Heart left ventricle (tissue), 16 donors: ENCODE measurements at regions not wholly inside any gene's neighbourhood (a gene's known extent, or its start where the extent isn't known, plus 50 kb on each side); places are given as distances from the start of the nearest gene placed in this dataset.
A peak's percentile ranks its signal among the peaks of the same experiment; 100 is the strongest.
"Not testable (repeated sequence)": the region's sequence is repeated elsewhere in the genome, so short reads cannot be mapped to it uniquely, and the experiment has no call there.

Experiments
- ATAC-seq, 4 donors: fragments of 200-7000 bp; cut with Tn5 transposase; one replicate each; pipeline ENCODE4 v1.9.1; 2020 to 2022; ENCODE audit warnings: moderate library complexity in 4 of 4, mild to moderate bottlenecking in 3 of 4, moderate number of reproducible peaks in 1 of 4
- DNase-seq, 5 donors: peaks; one replicate each; pipeline ENCODE4 v3.0.0-alpha.2; 2020
- H3K27ac ChIP-seq, 12 donors: fragments of 200-600 bp; sonication (generic) in 4 of 12; one replicate each; pipeline versions ENCODE4 v1.5.0 to v1.8.0; 2016 to 2022; ENCODE audit warnings: mild to moderate bottlenecking in 2 of 12
- H3K27me3 ChIP-seq, 9 donors: fragments of 200-600 bp; sonication (generic) in 2 of 9; one replicate each; pipeline versions ENCODE4 v1.5.1 to v1.8.0; 2016 to 2022; ENCODE audit warnings: mild to moderate bottlenecking in 3 of 9
- H3K36me3 ChIP-seq, 9 donors: fragments of 200-600 bp; sonication (generic) in 2 of 9; one replicate each; pipeline versions ENCODE4 v1.5.0 to v1.8.0; 2018 to 2022; ENCODE audit warnings: mild to moderate bottlenecking in 2 of 9
- H3K4me1 ChIP-seq, 12 donors: fragments of 200-600 bp; sonication (generic) in 4 of 12; one replicate each; pipeline versions ENCODE4 v1.5.0 to v1.8.0; 2016 to 2022; ENCODE audit warnings: mild to moderate bottlenecking in 3 of 12
- H3K4me3 ChIP-seq, 12 donors: fragments of 200-600 bp; sonication (generic) in 4 of 12; one replicate each; pipeline versions ENCODE4 v1.5.0 to v1.8.0; 2017 to 2022; ENCODE audit warnings: mild to moderate bottlenecking in 9 of 12, moderate library complexity in 4 of 12
- H3K9me3 ChIP-seq, 12 donors: fragments of 200-600 bp; sonication (generic) in 4 of 12; one replicate each; pipeline versions ENCODE4 v1.5.0 to v1.8.0; 2016 to 2022; ENCODE audit warnings: mild to moderate bottlenecking in 1 of 12
- POLR2A ChIP-seq, 2 donors: fragments of 450-650 bp; IDR thresholded peaks; one replicate each; pipeline ENCODE4 v1.6.1; 2017; ENCODE audit warnings: antibody characterized with exemption in 2 of 2, mild to moderate bottlenecking in 2 of 2, moderate library complexity in 2 of 2
- WGBS, 4 donors: extraction: QIAGEN DNeasy Blood & Tissue Kit in 2 of 4; methylation state at CpG; one replicate each; pipeline versions ENCODE4 v1.1.5 to v1.1.7; 2013 to 2018; 5-methylcytosine and 5-hydroxymethylcytosine counted together
- intact Hi-C, 10 donors: fragments of 100-400 bp; cut with DNase I; formaldehyde crosslinking; loops; one replicate each; pipeline versions ENCODE4 v1.11.1 to v1.14.2; 2022
- TF ChIP-seq, protein P1 (sequence below), 12 donors: fragments of 200-600 bp; sonication (generic) in 4 of 12; IDR thresholded peaks; one replicate each; pipeline versions ENCODE4 v1.5.0 to v1.8.0; 2018 to 2022; ENCODE audit warnings: antibody characterized with exemption in 12 of 12, mild to moderate bottlenecking in 5 of 12
- donor health status: ischemic (EF 13 %, LVEDD 7.1; RV severe dilation, severe dysfunction).
- donor health status: healthy with polysubstance abuse.
- donor health status: DM: no; HTN: yes; CAD: no.
- donor health status: DM: no; HTN: no; CAD: no.
- donor health status: ischemic (EF 25% LVEDD 6.9; RV normal size, moderate dysfunction).
- donor health status: ischemic (EF 25% LVEDD 5.7; RV mildly dilated, moderate dysfunction).
- donor health status: healthy.
- donor health status: DM: yes; HTN: yes; CAD: no.
- donor health status: ischemic (EF 35%, LVEDD 5.7; RV mildly dilated, moderate dysfunction).
- donor health status: nonischemic (EF 11% LVEDD 7.7; RV severe dilation, severe dysfunction).
- donor health status: DM: yes; HTN: yes; CAD: no.
- donor health status: PGD.
- donor health status: ischemic (EF 29% LVEDD 5.4; RV normal size, mild dysfunction).
- donor health status: nonischemic (EF 23%, LVEDD 6.1; RV moderate dilation, normal function).

DNA sequence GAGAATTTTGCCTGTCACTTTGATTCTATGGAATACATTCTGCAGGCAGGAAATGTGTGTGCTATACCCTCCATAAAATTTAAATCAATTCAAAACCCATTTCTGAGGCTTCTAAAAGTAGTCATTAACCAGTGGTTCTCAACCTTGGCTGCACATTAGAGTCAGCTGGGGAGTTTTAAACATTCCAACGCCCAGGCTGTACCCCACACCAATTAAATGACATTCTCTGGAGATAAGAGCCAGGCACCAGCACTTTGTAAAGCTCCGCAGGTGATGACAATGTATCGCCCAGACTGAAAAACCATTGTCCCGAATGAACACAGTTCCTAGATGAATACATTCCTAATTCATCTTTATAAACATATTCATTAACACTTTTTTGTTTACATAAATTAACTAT is 110.6 kb upstream of the MB21D2 start:
- Histone ChIP-seq H3K27ac (no peak overlapping the region), H3K9me3 (no peaks in the 10 kb centered on the region), H3K4me3 (no peak overlapping the region), H3K4me1 (no peaks in the 10 kb centered on the region), H3K27me3 (no peaks in the 10 kb centered on the region), H3K36me3 (no peaks in the 10 kb centered on the region)
- TF ChIP-seq, protein P1, sequence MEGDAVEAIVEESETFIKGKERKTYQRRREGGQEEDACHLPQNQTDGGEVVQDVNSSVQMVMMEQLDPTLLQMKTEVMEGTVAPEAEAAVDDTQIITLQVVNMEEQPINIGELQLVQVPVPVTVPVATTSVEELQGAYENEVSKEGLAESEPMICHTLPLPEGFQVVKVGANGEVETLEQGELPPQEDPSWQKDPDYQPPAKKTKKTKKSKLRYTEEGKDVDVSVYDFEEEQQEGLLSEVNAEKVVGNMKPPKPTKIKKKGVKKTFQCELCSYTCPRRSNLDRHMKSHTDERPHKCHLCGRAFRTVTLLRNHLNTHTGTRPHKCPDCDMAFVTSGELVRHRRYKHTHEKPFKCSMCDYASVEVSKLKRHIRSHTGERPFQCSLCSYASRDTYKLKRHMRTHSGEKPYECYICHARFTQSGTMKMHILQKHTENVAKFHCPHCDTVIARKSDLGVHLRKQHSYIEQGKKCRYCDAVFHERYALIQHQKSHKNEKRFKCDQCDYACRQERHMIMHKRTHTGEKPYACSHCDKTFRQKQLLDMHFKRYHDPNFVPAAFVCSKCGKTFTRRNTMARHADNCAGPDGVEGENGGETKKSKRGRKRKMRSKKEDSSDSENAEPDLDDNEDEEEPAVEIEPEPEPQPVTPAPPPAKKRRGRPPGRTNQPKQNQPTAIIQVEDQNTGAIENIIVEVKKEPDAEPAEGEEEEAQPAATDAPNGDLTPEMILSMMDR (IDR thresholded peaks at IDR 0.05), result no peak
- no peak for TF ChIP-seq POLR2A (IDR thresholded peaks at IDR 0.05)
- ATAC-seq (peak in 1 of 4 donors; percentile 55), DNase-seq (no peak)
- WGBS, 4 donors, result 39 to 48% (median 45%) methylated on average over 4 of the region's 4 CpGs
- intact Hi-C loops, result no loop called here

DNA sequence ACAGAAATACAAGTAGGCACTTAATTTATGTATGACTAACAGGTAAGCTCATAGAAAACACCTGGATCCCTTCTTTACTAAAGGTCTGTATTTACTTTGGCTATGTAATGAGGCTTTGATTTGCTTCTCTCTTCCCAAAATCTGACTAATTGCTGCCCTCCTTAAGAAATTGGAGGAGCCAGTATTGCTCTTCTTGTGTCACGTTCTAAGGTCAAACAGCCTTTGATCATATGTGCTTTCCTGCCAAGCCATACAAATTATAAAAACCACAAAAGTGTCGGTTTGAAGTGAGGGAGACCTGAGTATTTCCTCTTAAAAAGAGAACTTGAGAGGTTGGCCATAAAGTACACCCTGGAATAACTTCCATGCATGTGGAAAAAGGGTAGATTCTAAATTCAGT is 112.1 kb upstream of the MB21D2 start:
- intact Hi-C loops, result loop anchor here in 2 of 10 donors (5.0 to 10.0 kb wide), 2 partner anchors 105 to 533 kb away; no protein-coding TSS in a partner anchor
- H3K27me3 ChIP-seq, result no peaks in the 10 kb centered on the region

DNA sequence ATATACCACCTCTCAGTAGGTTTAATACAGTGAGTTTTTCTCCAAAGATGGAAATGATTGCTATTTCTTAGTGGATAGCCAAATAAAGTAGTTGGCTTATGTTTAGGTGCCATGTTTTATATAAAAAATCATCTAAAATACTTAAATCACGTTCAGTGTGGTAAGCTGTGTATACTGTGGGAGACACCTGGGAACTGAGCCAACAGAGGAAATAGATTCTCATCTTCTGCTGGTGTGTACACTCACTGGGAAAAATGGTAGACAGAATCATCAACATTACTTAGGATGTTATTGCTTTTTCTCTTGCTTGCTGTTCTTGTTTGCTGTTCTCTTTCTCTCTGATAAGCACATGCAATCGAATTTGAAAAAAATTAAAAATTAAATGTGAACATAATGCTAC is 112.6 kb upstream of the MB21D2 start:
- Histone ChIP-seq H3K4me1 (no peaks in the 10 kb centered on the region), H3K27me3 (no peaks in the 10 kb centered on the region), H3K36me3 (no peaks in the 10 kb centered on the region), H3K9me3 (no peaks in the 10 kb centered on the region), H3K4me3 (no peak overlapping the region), H3K27ac (no peak overlapping the region)
- WGBS, 4 donors, result 43 to 57% (median 51%) methylated on average over 2 of the region's 2 CpGs
- DNase-seq (no peak), ATAC-seq (no peak)
- intact Hi-C loops, result loop anchor here in 2 of 10 donors (5.0 to 10.0 kb wide), 2 partner anchors 105 to 532 kb away; no protein-coding TSS in a partner anchor
- no peak for TF ChIP-seq POLR2A (IDR thresholded peaks at IDR 0.05)

More for the DNA sequence above, 112.1 kb upstream of the MB21D2 start:
- no peak overlapping the region for H3K4me3 ChIP-seq
- TF ChIP-seq, protein P1 (IDR thresholded peaks at IDR 0.05), result no peak
- no peak for TF ChIP-seq POLR2A (IDR thresholded peaks at IDR 0.05)
- no peaks in the 10 kb centered on the region for H3K9me3 ChIP-seq
- H3K36me3 ChIP-seq, result no peaks in the 10 kb centered on the region
- DNase-seq (no peak), ATAC-seq (no peak)
- no peak overlapping the region for H3K27ac ChIP-seq
- 55 to 71% (median 62%) methylated on average over 2 of the region's 2 CpGs for WGBS, 4 donors
- no peaks in the 10 kb centered on the region for H3K4me1 ChIP-seq

DNA sequence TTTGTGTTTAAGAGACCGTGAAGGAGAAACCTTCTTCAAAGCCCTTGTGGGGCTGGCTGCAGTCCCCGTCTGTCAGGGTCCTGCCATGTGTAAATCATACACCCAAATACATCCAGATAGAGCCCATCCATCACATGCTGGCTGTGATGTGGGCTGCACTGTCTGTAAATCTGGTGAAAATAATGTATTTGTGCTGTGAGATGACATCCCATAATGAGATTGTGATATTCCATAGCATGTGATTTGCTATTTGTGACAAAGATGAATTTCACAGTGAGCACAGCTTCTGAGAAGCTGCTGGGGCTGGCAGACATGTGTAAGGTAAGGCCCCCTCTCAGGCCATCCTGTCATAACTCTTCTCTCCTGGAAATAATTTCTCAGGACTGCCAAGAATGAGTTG is 114.3 kb upstream of the MB21D2 start:
- WGBS, 4 donors, result 77 to 94% (median 86%) methylated on average over 2 of the region's 2 CpGs
- Histone ChIP-seq H3K9me3 (no peaks in the 10 kb centered on the region), H3K27ac (no peak overlapping the region), H3K27me3 (no peaks in the 10 kb centered on the region), H3K4me1 (no peaks in the 10 kb centered on the region), H3K36me3 (no peaks in the 10 kb centered on the region), H3K4me3 (no peak overlapping the region)
- intact Hi-C loops, result loop anchor here in 2 of 10 donors (5.0 to 10.0 kb wide), 2 partner anchors 107 to 530 kb away; no protein-coding TSS in a partner anchor
- TF ChIP-seq POLR2A (IDR thresholded peaks at IDR 0.05), result no peak
- TF ChIP-seq, protein P1 (IDR thresholded peaks at IDR 0.05), result no peak
- DNase-seq (no peak), ATAC-seq (no peak)

DNA sequence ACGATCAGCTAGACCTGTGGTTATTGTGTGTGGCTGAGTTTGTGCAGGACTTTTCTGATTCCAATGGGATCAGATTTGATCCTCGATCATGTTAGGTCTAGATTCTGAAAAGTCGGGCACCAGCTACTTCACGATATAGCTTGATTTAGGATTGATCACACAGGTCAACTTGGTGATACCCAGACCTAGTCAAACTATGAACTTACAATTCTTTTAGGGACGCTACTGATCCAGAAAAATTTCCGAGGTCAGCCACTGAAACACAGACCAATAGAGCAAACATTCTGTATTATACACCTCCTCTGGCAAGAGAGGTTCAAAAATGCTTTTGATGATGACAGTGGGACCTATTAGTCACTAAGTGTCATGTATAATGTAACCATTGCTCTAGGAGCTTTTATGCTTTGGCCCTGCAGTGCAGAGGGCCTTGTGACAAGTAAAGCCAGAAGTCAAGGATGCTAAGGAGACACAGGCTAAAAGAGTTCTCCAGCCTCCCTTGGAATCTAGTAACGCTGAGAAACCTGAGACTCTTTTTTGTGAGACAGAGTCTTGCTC is 115.6 kb upstream of the MB21D2 start:
- Histone ChIP-seq H3K9me3 (no peaks in the 10 kb centered on the region), H3K27ac (no peak overlapping the region), H3K4me3 (no peak overlapping the region), H3K36me3 (no peaks in the 10 kb centered on the region), H3K4me1 (no peaks in the 10 kb centered on the region), H3K27me3 (no peaks in the 10 kb centered on the region)
- ATAC-seq (no peak), DNase-seq (no peak)
- 89 to 96% (median 93%) methylated on average over 7 of the region's 7 CpGs for WGBS, 4 donors
- intact Hi-C loops, result loop anchor here in 2 of 10 donors (5.0 to 10.0 kb wide), 2 partner anchors 109 to 529 kb away; no protein-coding TSS in a partner anchor
- no peak for TF ChIP-seq POLR2A (IDR thresholded peaks at IDR 0.05)
- TF ChIP-seq, protein P1 (IDR thresholded peaks at IDR 0.05), result no peak

DNA sequence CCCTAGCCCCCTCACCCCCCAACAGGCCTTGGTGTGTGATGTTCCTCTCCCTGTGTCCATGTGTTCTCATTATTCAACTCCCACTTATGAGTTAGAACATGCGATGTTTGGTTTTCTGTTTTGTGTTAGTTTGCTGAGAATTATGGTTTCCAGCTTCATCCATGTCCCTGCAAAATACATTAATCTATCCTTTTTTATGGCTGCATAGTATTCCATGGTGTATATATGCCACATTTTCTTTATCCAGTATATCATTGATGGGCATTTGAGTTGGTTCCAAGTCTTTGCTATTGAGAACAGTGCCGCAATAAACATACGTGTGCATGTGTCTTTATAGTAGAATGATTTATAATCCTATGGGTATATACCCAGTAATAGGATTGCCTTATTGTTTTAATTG is 120.2 kb upstream of the MB21D2 start:
- not testable (repeated sequence) for H3K36me3 ChIP-seq, H3K9me3 ChIP-seq, DNase-seq, ATAC-seq, H3K4me1 ChIP-seq, H3K4me3 ChIP-seq, H3K27me3 ChIP-seq, H3K27ac ChIP-seq
- intact Hi-C loops, result loop anchor here in 2 of 10 donors (2.0 to 10.0 kb wide), 2 partner anchors 113 to 221 kb away; no protein-coding TSS in a partner anchor
- 98 to 99% (median 98%) methylated on average over 3 of the region's 3 CpGs for WGBS, 4 donors
